KMS-11 (cell line): ENCODE measurements at regions not wholly inside any gene's neighbourhood (a gene's known extent, or its start where the extent isn't known, plus 50 kb on each side); places are given as distances from the start of the nearest gene placed in this dataset.

ENCODE experiments used
- H2AFZ ChIP-seq: fragments of 200-600 bp; sonication (generic); 2 replicates; pipeline ENCODE4 v1.6.1; 2016; ENCODE audit warnings: antibody characterized with exemption, mixed run types, low read depth
- H3K27ac ChIP-seq: fragments of 200-600 bp; sonication (generic); 2 replicates; pipeline ENCODE4 v1.6.1; 2016; ENCODE audit warnings: mild to moderate bottlenecking, mixed run types
- H3K27me3 ChIP-seq: fragments of 200-600 bp; sonication (generic); 2 replicates; pipeline ENCODE4 v1.6.1; 2017; ENCODE audit warnings: mild to moderate bottlenecking, low read depth, mixed run types, moderate library complexity; ENCODE audit not compliant: insufficient read depth
- H3K36me3 ChIP-seq: fragments of 200-600 bp; sonication (generic); 2 replicates; pipeline ENCODE4 v1.6.1; 2017; ENCODE audit warnings: mild to moderate bottlenecking, mixed run types; ENCODE audit not compliant: insufficient read depth
- H3K4me1 ChIP-seq: fragments of 200-600 bp; sonication (generic); 2 replicates; pipeline ENCODE4 v1.6.1; 2016; ENCODE audit warnings: mild to moderate bottlenecking, low read depth, mixed run types; ENCODE audit not compliant: poor library complexity, severe bottlenecking
- H3K4me2 ChIP-seq: fragments of 200-600 bp; sonication (generic); 2 replicates; pipeline ENCODE4 v1.7.0; 2016; ENCODE audit warnings: mild to moderate bottlenecking, mixed run types
- H3K4me3 ChIP-seq: fragments of 200-600 bp; sonication (generic); IDR thresholded peaks from 2 replicates; pipeline ENCODE4 v1.6.1; 2017; ENCODE audit warnings: low read depth, low read length, mixed read lengths; ENCODE audit not compliant: insufficient read depth
- H3K79me2 ChIP-seq: fragments of 200-600 bp; sonication (generic); 2 replicates; pipeline ENCODE4 v1.6.1; 2016; ENCODE audit warnings: low read depth, mixed run types; ENCODE audit not compliant: insufficient read depth
- H3K9ac ChIP-seq: fragments of 200-600 bp; sonication (generic); 2 replicates; pipeline ENCODE4 v1.6.1; 2016; ENCODE audit warnings: mild to moderate bottlenecking, mixed run types
- H4K20me1 ChIP-seq: fragments of 200-600 bp; sonication (generic); 2 replicates; pipeline ENCODE4 v1.6.1; 2016; ENCODE audit warnings: mild to moderate bottlenecking, mixed run types; ENCODE audit not compliant: insufficient read depth
- TF ChIP-seq, protein P1 (sequence below): fragments of 200-600 bp; sonication (generic); conservative IDR thresholded peaks from 2 replicates; pipeline ENCODE4 v1.6.1; 2017; ENCODE audit warnings: low read depth, mild to moderate bottlenecking, antibody characterized with exemption, low read length, moderate library complexity, mixed read lengths

DNA sequence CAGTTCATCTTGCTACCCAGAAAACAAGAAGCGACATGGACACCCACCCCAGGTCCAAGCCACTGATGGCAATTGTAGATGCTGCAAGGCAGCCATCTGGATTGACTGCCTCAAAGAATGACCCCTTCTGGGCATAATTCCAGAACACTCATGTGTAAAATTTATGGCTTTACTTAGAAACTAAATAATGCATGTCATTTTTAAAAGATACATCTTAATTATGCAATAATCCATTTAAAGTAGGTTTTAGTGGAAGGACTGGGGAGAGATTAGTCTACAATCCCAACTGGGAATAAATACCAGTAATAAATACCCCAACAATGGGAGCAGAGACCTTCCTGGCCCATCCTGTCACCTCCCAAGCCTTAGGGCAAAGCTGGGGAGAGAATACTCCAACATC is 247.7 kb downstream of the SS18 start:
- H3K27ac ChIP-seq = no peak overlapping the region
- H3K4me3 ChIP-seq = no peak overlapping the region
- no peak overlapping the region for H3K4me2 ChIP-seq
- TF ChIP-seq, protein P1, sequence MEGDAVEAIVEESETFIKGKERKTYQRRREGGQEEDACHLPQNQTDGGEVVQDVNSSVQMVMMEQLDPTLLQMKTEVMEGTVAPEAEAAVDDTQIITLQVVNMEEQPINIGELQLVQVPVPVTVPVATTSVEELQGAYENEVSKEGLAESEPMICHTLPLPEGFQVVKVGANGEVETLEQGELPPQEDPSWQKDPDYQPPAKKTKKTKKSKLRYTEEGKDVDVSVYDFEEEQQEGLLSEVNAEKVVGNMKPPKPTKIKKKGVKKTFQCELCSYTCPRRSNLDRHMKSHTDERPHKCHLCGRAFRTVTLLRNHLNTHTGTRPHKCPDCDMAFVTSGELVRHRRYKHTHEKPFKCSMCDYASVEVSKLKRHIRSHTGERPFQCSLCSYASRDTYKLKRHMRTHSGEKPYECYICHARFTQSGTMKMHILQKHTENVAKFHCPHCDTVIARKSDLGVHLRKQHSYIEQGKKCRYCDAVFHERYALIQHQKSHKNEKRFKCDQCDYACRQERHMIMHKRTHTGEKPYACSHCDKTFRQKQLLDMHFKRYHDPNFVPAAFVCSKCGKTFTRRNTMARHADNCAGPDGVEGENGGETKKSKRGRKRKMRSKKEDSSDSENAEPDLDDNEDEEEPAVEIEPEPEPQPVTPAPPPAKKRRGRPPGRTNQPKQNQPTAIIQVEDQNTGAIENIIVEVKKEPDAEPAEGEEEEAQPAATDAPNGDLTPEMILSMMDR = no peak
- no peak overlapping the region for H3K9ac ChIP-seq
- no peaks in the 10 kb centered on the region for H3K36me3 ChIP-seq
- H3K27me3 ChIP-seq = no peaks in the 10 kb centered on the region
- H3K79me2 ChIP-seq = no peaks in the 10 kb centered on the region
- no peaks in the 10 kb centered on the region for H3K4me1 ChIP-seq
- no peak overlapping the region for H2AFZ ChIP-seq
- no peaks in the 10 kb centered on the region for H4K20me1 ChIP-seq

DNA sequence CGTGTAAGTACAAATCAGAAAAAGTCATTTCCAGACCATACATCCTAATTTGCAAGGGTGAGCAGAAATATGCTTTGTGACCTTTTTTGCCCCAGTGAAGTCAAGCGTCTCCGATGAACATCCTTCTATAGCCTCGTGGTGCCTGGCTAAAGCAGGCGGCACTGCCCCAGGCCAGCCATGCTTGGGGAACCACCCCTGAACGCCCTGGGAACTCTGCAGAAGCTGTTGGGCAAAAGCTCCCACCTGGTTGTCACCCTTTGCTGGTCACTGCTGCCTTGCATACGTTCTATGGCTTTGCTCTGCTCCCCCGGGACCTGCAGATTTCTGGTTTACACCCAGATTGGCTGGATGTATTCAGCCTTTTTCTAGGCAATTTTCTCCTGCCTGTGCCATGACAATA is 256.4 kb downstream of the SS18 start:
- H3K27ac ChIP-seq = no peak overlapping the region
- no peak overlapping the region for H3K4me2 ChIP-seq
- no peak overlapping the region for H3K9ac ChIP-seq
- no peak overlapping the region for H3K4me3 ChIP-seq
- no peaks in the 10 kb centered on the region for H3K36me3 ChIP-seq
- no peaks in the 10 kb centered on the region for H3K27me3 ChIP-seq
- no peaks in the 10 kb centered on the region for H3K4me1 ChIP-seq
- TF ChIP-seq, protein P1 = no peak
- no peak overlapping the region for H2AFZ ChIP-seq
- H4K20me1 ChIP-seq = no peaks in the 10 kb centered on the region
- H3K79me2 ChIP-seq = no peaks in the 10 kb centered on the region

DNA sequence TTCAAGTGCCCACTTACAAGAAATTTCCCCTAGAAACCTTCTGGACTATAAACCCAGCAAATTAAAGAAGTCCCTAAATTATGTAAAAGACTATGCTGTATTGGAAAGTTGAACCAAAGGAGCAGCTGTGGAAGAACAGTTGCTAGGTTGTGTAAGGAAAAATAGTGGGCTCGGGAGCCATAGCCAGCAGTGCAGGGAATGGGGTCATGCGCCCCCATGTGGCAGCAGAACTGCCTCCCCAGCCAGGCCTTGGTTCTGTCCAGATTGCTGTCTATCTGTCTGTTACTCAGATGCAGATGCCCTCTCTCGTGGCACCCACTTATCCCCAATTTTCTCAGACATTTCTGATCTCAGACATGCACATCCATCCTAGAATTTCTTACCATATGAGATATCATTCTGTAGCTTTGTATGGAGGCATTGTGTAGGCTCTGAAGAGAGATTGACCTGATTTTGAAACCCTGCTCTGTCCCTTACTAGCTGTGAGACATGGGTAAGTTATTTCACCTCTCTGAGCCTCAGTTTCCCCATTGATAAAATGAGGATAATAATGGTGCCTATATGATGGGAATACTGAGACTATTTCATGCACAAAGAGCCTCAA is 258.3 kb downstream of the SS18 start:
- Histone ChIP-seq H3K4me3 (no peak overlapping the region), H3K27ac (no peak overlapping the region), H3K27me3 (no peaks in the 10 kb centered on the region), H3K4me1 (no peaks in the 10 kb centered on the region), H3K79me2 (no peaks in the 10 kb centered on the region), H3K36me3 (no peaks in the 10 kb centered on the region), H2AFZ (no peak overlapping the region), H3K9ac (no peak overlapping the region), H4K20me1 (no peaks in the 10 kb centered on the region), H3K4me2 (no peak overlapping the region)
- TF ChIP-seq, protein P1 = peak; percentile 91

DNA sequence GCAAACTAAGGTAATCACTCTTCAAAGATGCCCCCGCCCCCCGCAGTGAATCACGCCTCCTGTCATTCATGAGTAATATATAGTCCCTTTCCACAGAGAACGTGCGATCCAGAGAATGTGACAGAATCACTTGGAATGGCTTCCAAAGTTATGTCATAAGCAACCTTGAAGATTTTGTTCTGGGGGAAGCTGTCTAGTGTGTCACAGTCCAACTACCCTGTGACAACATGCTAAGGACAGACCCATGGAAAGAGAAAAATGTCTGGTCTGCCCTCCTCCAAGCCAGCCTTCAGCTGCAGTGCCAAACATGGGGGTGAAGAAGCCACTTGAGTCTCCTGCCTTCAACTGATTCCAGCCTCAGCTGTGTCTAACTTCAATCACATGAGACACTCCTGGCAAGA is 259.1 kb downstream of the SS18 start:
- Histone ChIP-seq H3K27me3 (no peaks in the 10 kb centered on the region), H3K4me2 (no peak overlapping the region), H3K9ac (no peak overlapping the region), H4K20me1 (no peaks in the 10 kb centered on the region), H3K27ac (no peak overlapping the region), H2AFZ (no peak overlapping the region), H3K4me1 (no peaks in the 10 kb centered on the region), H3K4me3 (no peak overlapping the region), H3K36me3 (no peaks in the 10 kb centered on the region), H3K79me2 (no peaks in the 10 kb centered on the region)
- TF ChIP-seq, protein P1 = no peak

DNA sequence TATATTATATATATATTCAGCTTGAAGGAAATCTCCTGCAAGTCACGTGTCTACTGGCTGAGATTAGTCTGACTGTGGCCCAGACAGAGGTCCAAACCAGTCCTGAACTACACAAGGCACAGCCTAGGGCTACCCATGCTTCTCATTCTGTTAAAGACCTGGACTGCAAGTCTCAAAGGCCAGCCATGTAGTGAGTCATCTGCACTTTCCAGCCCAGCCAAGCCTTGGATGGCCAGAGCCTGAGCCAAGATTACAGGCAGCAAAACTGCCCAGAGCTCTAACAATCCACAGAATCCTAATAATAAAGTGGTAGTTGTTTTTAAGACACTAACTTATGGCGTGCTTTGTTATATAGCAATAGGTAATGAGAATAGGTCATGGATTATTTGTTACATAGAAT is 259.6 kb downstream of the SS18 start:
- Histone ChIP-seq H3K36me3 (no peaks in the 10 kb centered on the region), H4K20me1 (no peaks in the 10 kb centered on the region), H3K4me2 (no peak overlapping the region), H3K79me2 (no peaks in the 10 kb centered on the region), H2AFZ (no peak overlapping the region), H3K4me3 (no peak overlapping the region), H3K9ac (no peak overlapping the region), H3K27me3 (no peaks in the 10 kb centered on the region), H3K27ac (no peak overlapping the region), H3K4me1 (no peaks in the 10 kb centered on the region)
- TF ChIP-seq, protein P1 = no peak
